ENCODE measurements at regions not wholly inside any gene's neighbourhood (a gene's known extent, or its start where the extent isn't known, plus 50 kb on each side); places are given as distances from the start of the nearest gene placed in this dataset.

GRCh38 chr2:125584732-125585131 lies 1071.2 kb upstream of the GYPC start:
- Mint-ChIP-seq H3K27ac (no peak overlapping the region), H3K4me3 (no peak overlapping the region), H3K4me1 (no peaks in the 10 kb centered on the region), H3K27me3 (no peaks in the 10 kb centered on the region), H3K9me3 (ENCODE audit: insufficient read depth) (peaks cover 2% of the 10 kb centered on the region)
- H3K36me3 ChIP-seq (replicated peaks in 1 of 2; ENCODE audit: control extremely low read depth in 1 of 2, control insufficient read depth in 1 of 2, extremely low read depth in 1 of 2, insufficient read depth in 2 of 2, low read length in 1 of 2), result no peaks in the 10 kb centered on the region
- H3K4me2 ChIP-seq (replicated peaks; ENCODE audit: low read depth, low read length, poor library complexity, severe bottlenecking), result no peak overlapping the region
- H3K27ac ChIP-seq (ENCODE audit: low read length in 2 of 2), result no peak overlapping the region
- H3K4me3 ChIP-seq (ENCODE audit: control extremely low read depth in 1 of 5, extremely low read depth in 1 of 5, insufficient read depth in 1 of 5, low read depth in 2 of 5, low read length in 4 of 5), result no peak overlapping the region
- DNase-seq (no peak), ATAC-seq (ENCODE audit: low read depth) (no peak)
- no peaks in the 10 kb centered on the region for H4K20me1 ChIP-seq (ENCODE audit: control insufficient read depth, insufficient read depth, low read length, poor library complexity, severe bottlenecking)
- H3K79me2 ChIP-seq (ENCODE audit: control insufficient read depth, insufficient read depth, low read length), result no peaks in the 10 kb centered on the region
- WGBS (ENCODE audit: insufficient coverage), result no CpG with 5 or more reads among the region's 1 CpG
- H3K9ac ChIP-seq (ENCODE audit: low read length), result no peak overlapping the region
- ChIA-PET POLR2A (no interaction called here), CTCF (no interaction called here)
- intact Hi-C loops (cut with micrococcal nuclease), result no loop called here
- no peak overlapping the region for H2AFZ ChIP-seq (ENCODE audit: insufficient read depth, low read depth, low read length, poor library complexity, severe bottlenecking)
- TF ChIP-seq EZH2 (IDR thresholded peaks at IDR 0.05; ENCODE audit: borderline replicate concordance, insufficient read depth, low read depth, low read length, poor library complexity, severe bottlenecking), result no peak
- TF ChIP-seq CTCF (IDR thresholded peaks at IDR 0.05), result no peak
- no peaks in the 10 kb centered on the region for H3K27me3 ChIP-seq (replicated peaks in 1 of 4; ENCODE audit: control extremely low read depth in 1 of 4, control insufficient read depth in 3 of 4, insufficient read depth in 4 of 4, low read length in 3 of 4)
- H3K9me3 ChIP-seq (ENCODE audit: control extremely low read depth in 1 of 3, control insufficient read depth in 2 of 3, insufficient read depth in 1 of 3, low read length in 2 of 3), result no peaks in the 10 kb centered on the region
- no peaks in the 10 kb centered on the region for H3K4me1 ChIP-seq (ENCODE audit: control insufficient read depth in 2 of 2, insufficient read depth in 2 of 2, low read length in 2 of 2)

- H3K27me3 Mint-ChIP-seq, result no peaks in the 10 kb centered on the region
- Histone ChIP-seq H4K20me1 (ENCODE audit: control insufficient read depth, insufficient read depth, low read length, poor library complexity, severe bottlenecking) (no peaks in the 10 kb centered on the region), H3K27ac (ENCODE audit: low read length in 2 of 2) (no peak overlapping the region), H3K4me1 (ENCODE audit: control insufficient read depth in 2 of 2, insufficient read depth in 2 of 2, low read length in 2 of 2) (no peaks in the 10 kb centered on the region), H3K9ac (ENCODE audit: low read length) (no peak overlapping the region), H2AFZ (ENCODE audit: insufficient read depth, low read depth, low read length, poor library complexity, severe bottlenecking) (no peak overlapping the region), H3K9me3 (ENCODE audit: control extremely low read depth in 1 of 3, control insufficient read depth in 2 of 3, insufficient read depth in 1 of 3, low read length in 2 of 3) (no peaks in the 10 kb centered on the region), H3K4me2 (replicated peaks; ENCODE audit: low read depth, low read length, poor library complexity, severe bottlenecking) (no peak overlapping the region), H3K36me3 (replicated peaks in 1 of 2; ENCODE audit: control extremely low read depth in 1 of 2, control insufficient read depth in 1 of 2, extremely low read depth in 1 of 2, insufficient read depth in 2 of 2, low read length in 1 of 2) (no peaks in the 10 kb centered on the region), H3K79me2 (ENCODE audit: control insufficient read depth, insufficient read depth, low read length) (no peaks in the 10 kb centered on the region), H3K27me3 (replicated peaks in 1 of 4; ENCODE audit: control extremely low read depth in 1 of 4, control insufficient read depth in 3 of 4, insufficient read depth in 4 of 4, low read length in 3 of 4) (no peaks in the 10 kb centered on the region), H3K4me3 (ENCODE audit: control extremely low read depth in 1 of 5, extremely low read depth in 1 of 5, insufficient read depth in 1 of 5, low read depth in 2 of 5, low read length in 4 of 5) (no peak overlapping the region)
- DNase-seq (no peak), ATAC-seq (ENCODE audit: low read depth) (no peak)
- no peaks in the 10 kb centered on the region for H3K4me1 Mint-ChIP-seq
- H3K4me3 Mint-ChIP-seq, result no peak overlapping the region
- intact Hi-C loops (cut with micrococcal nuclease), result no loop called here
- POLR2A ChIA-PET, result no interaction called here
- TF ChIP-seq CTCF (IDR thresholded peaks at IDR 0.05), result no peak
- no peak for TF ChIP-seq EZH2 (IDR thresholded peaks at IDR 0.05; ENCODE audit: borderline replicate concordance, insufficient read depth, low read depth, low read length, poor library complexity, severe bottlenecking)
- H3K9me3 Mint-ChIP-seq (ENCODE audit: insufficient read depth), result peaks cover 2% of the 10 kb centered on the region
- WGBS (ENCODE audit: insufficient coverage), result no CpG with 5 or more reads among the region's 1 CpG
- H3K27ac Mint-ChIP-seq, result no peak overlapping the region
- CTCF ChIA-PET, result no interaction called here
Measured at GRCh38 chr2:125588780-125589179, 1067.2 kb upstream of the GYPC start.
